PC-3 (cell line): ENCODE measurements at regions not wholly inside any gene's neighbourhood (a gene's known extent, or its start where the extent isn't known, plus 50 kb on each side); places are given as distances from the start of the nearest gene placed in this dataset.

Experiments used
- EZH2 ChIP-seq: fragments of 300-600 bp; sonication (generic); IDR thresholded peaks from one replicate; pipeline ENCODE4 v1.6.1; 2017; ENCODE audit warnings: antibody characterized with exemption, mild to moderate bottlenecking, low read length; ENCODE audit not compliant: unreplicated experiment
- EZH2phosphoT487 ChIP-seq: fragments of 300-600 bp; sonication (generic); IDR thresholded peaks from 2 replicates; pipeline ENCODE4 v1.6.1; 2018; ENCODE audit warnings: mild to moderate bottlenecking, antibody characterized with exemption, low read length, borderline replicate concordance
- TF ChIP-seq, protein P1 (sequence below): fragments of 300-600 bp; sonication (generic); conservative IDR thresholded peaks from 2 replicates; pipeline ENCODE4 v1.5.1; 2017; ENCODE audit warnings: antibody characterized with exemption, low read depth, mild to moderate bottlenecking, low read length

- TF ChIP-seq, protein P1, sequence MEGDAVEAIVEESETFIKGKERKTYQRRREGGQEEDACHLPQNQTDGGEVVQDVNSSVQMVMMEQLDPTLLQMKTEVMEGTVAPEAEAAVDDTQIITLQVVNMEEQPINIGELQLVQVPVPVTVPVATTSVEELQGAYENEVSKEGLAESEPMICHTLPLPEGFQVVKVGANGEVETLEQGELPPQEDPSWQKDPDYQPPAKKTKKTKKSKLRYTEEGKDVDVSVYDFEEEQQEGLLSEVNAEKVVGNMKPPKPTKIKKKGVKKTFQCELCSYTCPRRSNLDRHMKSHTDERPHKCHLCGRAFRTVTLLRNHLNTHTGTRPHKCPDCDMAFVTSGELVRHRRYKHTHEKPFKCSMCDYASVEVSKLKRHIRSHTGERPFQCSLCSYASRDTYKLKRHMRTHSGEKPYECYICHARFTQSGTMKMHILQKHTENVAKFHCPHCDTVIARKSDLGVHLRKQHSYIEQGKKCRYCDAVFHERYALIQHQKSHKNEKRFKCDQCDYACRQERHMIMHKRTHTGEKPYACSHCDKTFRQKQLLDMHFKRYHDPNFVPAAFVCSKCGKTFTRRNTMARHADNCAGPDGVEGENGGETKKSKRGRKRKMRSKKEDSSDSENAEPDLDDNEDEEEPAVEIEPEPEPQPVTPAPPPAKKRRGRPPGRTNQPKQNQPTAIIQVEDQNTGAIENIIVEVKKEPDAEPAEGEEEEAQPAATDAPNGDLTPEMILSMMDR: no peak
- no peak for TF ChIP-seq EZH2
- TF ChIP-seq EZH2phosphoT487: no peak
These were observed 133.0 kb downstream of the SNX19 start for GRCh38 chr11:130783323-130783722.
